Memory B cell (primary cell): ENCODE measurements at regions not wholly inside any gene's neighbourhood (a gene's known extent, or its start where the extent isn't known, plus 50 kb on each side); places are given as distances from the start of the nearest gene placed in this dataset.

Experiments used
- ATAC-seq: fragments of 150-1000 bp; cut with Tn5 transposase; 2 replicates; pipeline ENCODE4 v1.10.0; 2021; ENCODE audit warnings: low read depth, mild to moderate bottlenecking, moderate library complexity
- DNase-seq, 2 donors: peaks; one replicate each; pipeline ENCODE4 v3.0.0; 2022; ENCODE audit warnings: low spot score in 2 of 2
- H3K27ac Mint-ChIP-seq: one replicate; pipeline ENCODE4 v1.8.0; 2022; ENCODE audit warnings: mild to moderate bottlenecking, moderate library complexity, mixed read lengths
- H3K27me3 Mint-ChIP-seq: one replicate; pipeline ENCODE4 v1.8.0; 2022; ENCODE audit warnings: mixed read lengths
- H3K36me3 Mint-ChIP-seq: one replicate; pipeline ENCODE4 v1.8.0; 2022; ENCODE audit warnings: mild to moderate bottlenecking, mixed read lengths
- H3K4me1 Mint-ChIP-seq: one replicate; pipeline ENCODE4 v1.8.0; 2022; ENCODE audit warnings: mixed read lengths
- H3K4me3 Mint-ChIP-seq: one replicate; pipeline ENCODE4 v1.8.0; 2022; ENCODE audit warnings: mild to moderate bottlenecking, moderate library complexity, mixed read lengths
- H3K9me3 Mint-ChIP-seq: one replicate; pipeline ENCODE4 v1.8.0; 2022; ENCODE audit warnings: mixed read lengths

GRCh38 chr2:54382601-54383000, 73.5 kb upstream of the SPTBN1 start:
- H3K4me1 Mint-ChIP-seq, result peaks cover 5% of the 10 kb centered on the region
- no peaks in the 10 kb centered on the region for H3K9me3 Mint-ChIP-seq
- no peak overlapping the region for H3K4me3 Mint-ChIP-seq
- no peak overlapping the region for H3K27ac Mint-ChIP-seq
- H3K36me3 Mint-ChIP-seq, result no peaks in the 10 kb centered on the region
- peaks cover 5% of the 10 kb centered on the region for H3K27me3 Mint-ChIP-seq
- no peak for DNase-seq
- ATAC-seq, result no peak

- no peak for DNase-seq
- peaks cover 5% of the 10 kb centered on the region for H3K4me1 Mint-ChIP-seq
- no peak for ATAC-seq
- no peak overlapping the region for H3K27ac Mint-ChIP-seq
- H3K36me3 Mint-ChIP-seq, result no peaks in the 10 kb centered on the region
- H3K9me3 Mint-ChIP-seq, result no peaks in the 10 kb centered on the region
- peaks cover 3% of the 10 kb centered on the region for H3K27me3 Mint-ChIP-seq
- H3K4me3 Mint-ChIP-seq, result no peak overlapping the region
Measured at GRCh38 chr2:54384301-54385203, 71.6 kb upstream of the SPTBN1 start.

- no peak overlapping the region for H3K27ac Mint-ChIP-seq
- peaks cover 5% of the 10 kb centered on the region for H3K4me1 Mint-ChIP-seq
- peaks cover 3% of the 10 kb centered on the region for H3K27me3 Mint-ChIP-seq
- no peak for DNase-seq
- ATAC-seq, result no peak
- no peaks in the 10 kb centered on the region for H3K36me3 Mint-ChIP-seq
- H3K9me3 Mint-ChIP-seq, result no peaks in the 10 kb centered on the region
- H3K4me3 Mint-ChIP-seq, result no peak overlapping the region
Measured at GRCh38 chr2:54385271-54385670, 70.9 kb upstream of the SPTBN1 start.

GRCh38 chr2:54386585-54386984, 69.5 kb upstream of the SPTBN1 start:
- ATAC-seq, result no peak
- Mint-ChIP-seq H3K36me3 (no peaks in the 10 kb centered on the region), H3K27me3 (no peaks in the 10 kb centered on the region), H3K9me3 (no peaks in the 10 kb centered on the region), H3K4me3 (no peak overlapping the region), H3K4me1 (peaks cover 3% of the 10 kb centered on the region), H3K27ac (no peak overlapping the region)
- DNase-seq, result no peak

- no peak overlapping the region for H3K4me3 Mint-ChIP-seq
- H3K27me3 Mint-ChIP-seq, result no peaks in the 10 kb centered on the region
- H3K9me3 Mint-ChIP-seq, result no peaks in the 10 kb centered on the region
- H3K27ac Mint-ChIP-seq, result no peak overlapping the region
- no peak for DNase-seq
- peaks cover 3% of the 10 kb centered on the region for H3K4me1 Mint-ChIP-seq
- no peaks in the 10 kb centered on the region for H3K36me3 Mint-ChIP-seq
- ATAC-seq, result no peak
Measured at GRCh38 chr2:54387059-54387991, 68.8 kb upstream of the SPTBN1 start.

- Mint-ChIP-seq H3K4me1 (no peaks in the 10 kb centered on the region), H3K36me3 (no peaks in the 10 kb centered on the region), H3K27ac (no peak overlapping the region), H3K27me3 (no peaks in the 10 kb centered on the region), H3K9me3 (no peaks in the 10 kb centered on the region), H3K4me3 (no peak overlapping the region)
- ATAC-seq (no peak), DNase-seq (no peak)
Measured at GRCh38 chr2:54388076-54388475, 68.1 kb upstream of the SPTBN1 start.

- Mint-ChIP-seq H3K27me3 (no peaks in the 10 kb centered on the region), H3K4me1 (peaks cover 3% of the 10 kb centered on the region), H3K9me3 (peaks cover 2% of the 10 kb centered on the region), H3K36me3 (peaks cover 2% of the 10 kb centered on the region), H3K4me3 (no peak overlapping the region), H3K27ac (no peak overlapping the region)
- ATAC-seq (no peak), DNase-seq (no peak)
Measured at GRCh38 chr2:54392555-54393324, 63.4 kb upstream of the SPTBN1 start.

GRCh38 chr2:54394392-54394791, 61.7 kb upstream of the SPTBN1 start:
- Mint-ChIP-seq H3K27me3 (no peaks in the 10 kb centered on the region), H3K4me1 (peaks cover 3% of the 10 kb centered on the region), H3K27ac (peak overlapping the region; percentile 84), H3K4me3 (peak overlapping the region; percentile 61), H3K9me3 (peaks cover 2% of the 10 kb centered on the region), H3K36me3 (peaks cover 2% of the 10 kb centered on the region)
- ATAC-seq (peak; percentile 83), DNase-seq (peak in 1 of 2 donors; percentile 3)

- no peak overlapping the region for H3K4me3 Mint-ChIP-seq
- DNase-seq, result no peak
- peaks cover 3% of the 10 kb centered on the region for H3K4me1 Mint-ChIP-seq
- no peaks in the 10 kb centered on the region for H3K27me3 Mint-ChIP-seq
- H3K9me3 Mint-ChIP-seq, result peaks cover 2% of the 10 kb centered on the region
- ATAC-seq, result no peak
- peaks cover 2% of the 10 kb centered on the region for H3K36me3 Mint-ChIP-seq
- no peak overlapping the region for H3K27ac Mint-ChIP-seq
Measured at GRCh38 chr2:54396107-54396506, 60.0 kb upstream of the SPTBN1 start.

GRCh38 chr2:54396798-54397197, 59.3 kb upstream of the SPTBN1 start:
- Mint-ChIP-seq H3K27me3 (no peaks in the 10 kb centered on the region), H3K36me3 (peaks cover 2% of the 10 kb centered on the region), H3K27ac (no peak overlapping the region), H3K4me3 (no peak overlapping the region), H3K4me1 (peaks cover 3% of the 10 kb centered on the region), H3K9me3 (peaks cover 2% of the 10 kb centered on the region)
- DNase-seq, result no peak
- no peak for ATAC-seq

GRCh38 chr2:54397426-54397825, 58.7 kb upstream of the SPTBN1 start:
- ATAC-seq, result no peak
- Mint-ChIP-seq H3K27ac (no peak overlapping the region), H3K4me3 (no peak overlapping the region), H3K9me3 (peaks cover 2% of the 10 kb centered on the region), H3K27me3 (no peaks in the 10 kb centered on the region), H3K36me3 (peaks cover 2% of the 10 kb centered on the region), H3K4me1 (peaks cover 3% of the 10 kb centered on the region)
- DNase-seq, result no peak

GRCh38 chr2:54401554-54401953, 54.6 kb upstream of the SPTBN1 start:
- peaks cover 3% of the 10 kb centered on the region for H3K4me1 Mint-ChIP-seq
- no peaks in the 10 kb centered on the region for H3K9me3 Mint-ChIP-seq
- DNase-seq (no peak), ATAC-seq (no peak)
- H3K36me3 Mint-ChIP-seq, result no peaks in the 10 kb centered on the region
- no peak overlapping the region for H3K4me3 Mint-ChIP-seq
- peaks cover 2% of the 10 kb centered on the region for H3K27me3 Mint-ChIP-seq
- H3K27ac Mint-ChIP-seq, result no peak overlapping the region

- Mint-ChIP-seq H3K9me3 (no peaks in the 10 kb centered on the region), H3K4me3 (no peak overlapping the region), H3K4me1 (peaks cover 3% of the 10 kb centered on the region), H3K36me3 (no peaks in the 10 kb centered on the region), H3K27me3 (peaks cover 5% of the 10 kb centered on the region), H3K27ac (no peak overlapping the region)
- DNase-seq (no peak), ATAC-seq (no peak)
Measured at GRCh38 chr2:54402350-54402749, 53.8 kb upstream of the SPTBN1 start.
